Gastroesophageal sphincter (tissue), 4 donors: ENCODE measurements at regions not wholly inside any gene's neighbourhood (a gene's known extent, or its start where the extent isn't known, plus 50 kb on each side); places are given as distances from the start of the nearest gene placed in this dataset.

Experiments used
- ATAC-seq: fragments of 150-250 bp; one replicate; pipeline ENCODE4 v1.9.1; 2016; ENCODE audit warnings: mild to moderate bottlenecking, moderate library complexity
- H3K27ac ChIP-seq, 4 donors: fragments of 200-600 bp; sonication (generic) in 3 of 4; 1 replicate in 3 of 4; 2 replicates in 1 of 4; pipeline ENCODE4 v1.5.1; 2016 to 2019
- H3K27me3 ChIP-seq: fragments of 200-600 bp; sonication (generic); one replicate; pipeline ENCODE4 v1.5.1; 2019
- H3K36me3 ChIP-seq, 2 donors: fragments of 200-600 bp; sonication (generic); one replicate each; pipeline ENCODE4 v1.5.1; 2019; ENCODE audit warnings: control low read depth in 1 of 2
- H3K4me1 ChIP-seq, 3 donors: fragments of 200-600 bp; sonication (generic); 1 replicate in 2 of 3; 2 replicates in 1 of 3; pipeline ENCODE4 v1.5.1; 2016 to 2019; ENCODE audit warnings: control low read depth in 2 of 3
- H3K4me3 ChIP-seq, 2 donors: fragments of 200-600 bp; sonication (generic); one replicate each; pipeline ENCODE4 v1.5.1; 2019; ENCODE audit warnings: mild to moderate bottlenecking in 1 of 2, moderate library complexity in 1 of 2
- H3K9me3 ChIP-seq, 3 donors: fragments of 200-600 bp; sonication (generic); one replicate each; pipeline ENCODE4 v1.5.1; 2017 to 2019; ENCODE audit warnings: control low read depth in 2 of 3
- EP300 ChIP-seq: sonication (generic); formaldehyde crosslinking; IDR thresholded peaks from one replicate; pipeline ENCODE4 v1.6.1; 2017; ENCODE audit warnings: antibody characterized with exemption, mild to moderate bottlenecking
- POLR2A ChIP-seq, 2 donors: fragments of 450-650 bp; IDR thresholded peaks; one replicate each; pipeline ENCODE4 v1.6.1; 2017; ENCODE audit warnings: antibody characterized with exemption in 2 of 2, mild to moderate bottlenecking in 2 of 2, moderate library complexity in 1 of 2
- POLR2AphosphoS5 ChIP-seq: sonication (generic); formaldehyde crosslinking; IDR thresholded peaks from one replicate; pipeline ENCODE4 v1.6.1; 2017; ENCODE audit warnings: antibody characterized with exemption
- WGBS, 2 donors: methylation state at CpG; one replicate each; pipeline ENCODE4 v1.1.5; 2018; ENCODE audit warnings: low coverage in 1 of 2; 5-methylcytosine and 5-hydroxymethylcytosine counted together
- TF ChIP-seq, protein P1 (sequence below), 4 experiments: fragments of 200-600 bp in 2 of 4; fragments of 450-650 bp in 2 of 4; sonication (generic) in 1 of 4; IDR thresholded peaks; one replicate each; pipeline ENCODE4 v1.5.1; 2017 to 2019; ENCODE audit warnings: antibody characterized with exemption in 4 of 4, mild to moderate bottlenecking in 2 of 4, moderate library complexity in 2 of 4

DNA sequence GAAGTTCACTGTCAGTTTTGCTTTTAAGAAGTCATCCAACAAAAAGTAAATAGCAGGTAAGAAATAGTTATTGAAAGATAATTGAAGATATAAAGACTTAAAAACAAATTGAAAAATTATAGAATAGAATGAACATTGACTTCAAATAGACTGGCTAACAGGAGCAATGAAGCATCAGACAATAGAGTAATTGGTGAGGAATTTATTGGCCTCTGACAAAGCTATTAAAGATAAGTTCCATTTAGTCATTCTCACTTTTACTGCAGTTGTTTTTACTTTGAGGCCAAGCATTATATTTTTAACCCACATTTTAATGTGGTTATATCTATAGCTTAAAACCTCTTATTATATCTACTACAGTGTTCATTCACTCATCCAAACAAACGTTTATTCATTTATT, 228.8 kb upstream of the ADGRL2 start:
- WGBS, 2 donors: 61 to 83% methylated on average over 1 of the region's 1 CpG
- H3K36me3 ChIP-seq: no peaks in the 10 kb centered on the region
- no peak overlapping the region for H3K27ac ChIP-seq
- ATAC-seq: no peak
- TF ChIP-seq POLR2AphosphoS5 (no peak), POLR2A (IDR thresholded peaks at IDR 0.05) (no peak), EP300 (no peak)
- TF ChIP-seq, protein P1, sequence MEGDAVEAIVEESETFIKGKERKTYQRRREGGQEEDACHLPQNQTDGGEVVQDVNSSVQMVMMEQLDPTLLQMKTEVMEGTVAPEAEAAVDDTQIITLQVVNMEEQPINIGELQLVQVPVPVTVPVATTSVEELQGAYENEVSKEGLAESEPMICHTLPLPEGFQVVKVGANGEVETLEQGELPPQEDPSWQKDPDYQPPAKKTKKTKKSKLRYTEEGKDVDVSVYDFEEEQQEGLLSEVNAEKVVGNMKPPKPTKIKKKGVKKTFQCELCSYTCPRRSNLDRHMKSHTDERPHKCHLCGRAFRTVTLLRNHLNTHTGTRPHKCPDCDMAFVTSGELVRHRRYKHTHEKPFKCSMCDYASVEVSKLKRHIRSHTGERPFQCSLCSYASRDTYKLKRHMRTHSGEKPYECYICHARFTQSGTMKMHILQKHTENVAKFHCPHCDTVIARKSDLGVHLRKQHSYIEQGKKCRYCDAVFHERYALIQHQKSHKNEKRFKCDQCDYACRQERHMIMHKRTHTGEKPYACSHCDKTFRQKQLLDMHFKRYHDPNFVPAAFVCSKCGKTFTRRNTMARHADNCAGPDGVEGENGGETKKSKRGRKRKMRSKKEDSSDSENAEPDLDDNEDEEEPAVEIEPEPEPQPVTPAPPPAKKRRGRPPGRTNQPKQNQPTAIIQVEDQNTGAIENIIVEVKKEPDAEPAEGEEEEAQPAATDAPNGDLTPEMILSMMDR (IDR thresholded peaks at IDR 0.05): no peak
- peaks cover 0 to 12% (median 10%) of the 10 kb centered on the region in 3 donors for H3K4me1 ChIP-seq
- no peaks in the 10 kb centered on the region for H3K27me3 ChIP-seq
- no peak overlapping the region for H3K4me3 ChIP-seq
- H3K9me3 ChIP-seq: no peaks in the 10 kb centered on the region

DNA sequence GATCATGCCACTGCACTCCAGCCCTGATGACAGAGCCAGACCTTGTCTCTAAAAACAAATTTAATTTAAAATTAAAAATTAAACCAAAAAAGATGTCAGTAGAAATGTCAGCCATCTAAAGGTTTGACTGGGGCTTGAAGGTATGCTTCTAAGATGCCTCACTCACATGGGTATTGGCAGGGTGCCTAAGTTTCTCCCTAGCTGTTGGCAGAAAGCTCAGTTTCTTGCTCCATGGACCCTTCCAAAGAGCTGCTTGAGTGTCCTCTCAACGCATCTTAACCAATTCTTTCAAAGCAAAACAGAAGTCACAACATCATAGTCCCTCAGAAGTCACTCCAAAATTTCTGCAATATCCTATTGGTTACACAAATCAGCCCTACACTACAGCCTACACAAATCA, 231.0 kb upstream of the ADGRL2 start:
- WGBS, 2 donors: 78 to 100% methylated on average over 1 of the region's 1 CpG
- H3K36me3 ChIP-seq: no peaks in the 10 kb centered on the region

DNA sequence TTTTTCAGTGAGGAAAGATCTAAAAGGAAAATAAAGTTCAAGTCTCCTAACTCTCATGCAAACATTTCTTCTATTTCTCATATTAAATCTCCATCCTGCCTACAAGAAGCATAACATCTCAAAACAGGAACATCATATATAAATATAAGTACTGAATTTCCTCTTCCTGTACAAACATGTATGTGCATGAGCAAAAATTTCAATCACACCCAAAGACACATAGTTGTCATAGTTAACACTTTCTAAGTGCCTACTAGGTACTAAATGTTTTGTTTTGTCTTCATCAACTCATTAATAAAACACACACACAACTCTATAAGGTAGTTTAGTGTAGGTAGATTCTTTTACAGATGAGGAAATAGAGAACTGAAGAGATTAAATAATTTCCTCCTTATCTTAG, 237.1 kb upstream of the ADGRL2 start:
- H3K36me3 ChIP-seq: no peaks in the 10 kb centered on the region
- H3K4me3 ChIP-seq: no peak overlapping the region
- TF ChIP-seq POLR2A (IDR thresholded peaks at IDR 0.05) (no peak), EP300 (no peak), POLR2AphosphoS5 (no peak)
- TF ChIP-seq, protein P1 (IDR thresholded peaks at IDR 0.05): no peak
- ATAC-seq: no peak
- no peaks in the 10 kb centered on the region for H3K27me3 ChIP-seq
- H3K4me1 ChIP-seq: no peaks in the 10 kb centered on the region
- H3K9me3 ChIP-seq: no peaks in the 10 kb centered on the region
- no peak overlapping the region for H3K27ac ChIP-seq

More for the DNA sequence above, 231.0 kb upstream of the ADGRL2 start:
- no peak for ATAC-seq
- H3K4me1 ChIP-seq: peaks cover 0 to 12% (median 10%) of the 10 kb centered on the region in 3 donors
- H3K4me3 ChIP-seq: no peak overlapping the region
- no peak overlapping the region for H3K27ac ChIP-seq
- TF ChIP-seq POLR2AphosphoS5 (no peak), EP300 (no peak), POLR2A (IDR thresholded peaks at IDR 0.05) (no peak)
- TF ChIP-seq, protein P1 (IDR thresholded peaks at IDR 0.05): no peak
- H3K27me3 ChIP-seq: no peaks in the 10 kb centered on the region
- no peaks in the 10 kb centered on the region for H3K9me3 ChIP-seq

DNA sequence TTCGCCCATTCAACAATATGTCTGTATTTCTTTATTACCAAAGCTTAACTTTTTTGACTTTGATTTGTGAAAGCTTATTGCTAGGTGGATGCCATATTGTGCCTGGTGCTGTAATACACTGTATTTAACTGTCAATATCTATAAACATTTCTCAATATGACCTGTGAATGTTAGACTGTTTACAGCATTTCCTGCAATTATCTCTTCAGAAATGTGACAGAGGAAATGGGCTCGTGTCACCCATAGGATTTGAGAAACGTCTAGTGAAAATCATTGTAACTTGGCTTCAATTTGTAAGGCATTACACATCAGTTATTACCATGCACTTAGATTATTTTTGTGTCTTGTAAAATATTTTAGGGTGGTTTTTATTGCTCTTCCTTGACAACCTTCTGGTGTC, 237.8 kb upstream of the ADGRL2 start:
- Histone ChIP-seq H3K4me1 (no peaks in the 10 kb centered on the region), H3K4me3 (no peak overlapping the region), H3K36me3 (no peaks in the 10 kb centered on the region), H3K27me3 (no peaks in the 10 kb centered on the region), H3K27ac (no peak overlapping the region), H3K9me3 (no peaks in the 10 kb centered on the region)
- no peak for TF ChIP-seq POLR2AphosphoS5
- TF ChIP-seq EP300: no peak
- TF ChIP-seq, protein P1 (IDR thresholded peaks at IDR 0.05): no peak
- TF ChIP-seq POLR2A (IDR thresholded peaks at IDR 0.05): no peak
- 80 to 91% methylated on average over 3 of the region's 3 CpGs for WGBS, 2 donors
- ATAC-seq: no peak

DNA sequence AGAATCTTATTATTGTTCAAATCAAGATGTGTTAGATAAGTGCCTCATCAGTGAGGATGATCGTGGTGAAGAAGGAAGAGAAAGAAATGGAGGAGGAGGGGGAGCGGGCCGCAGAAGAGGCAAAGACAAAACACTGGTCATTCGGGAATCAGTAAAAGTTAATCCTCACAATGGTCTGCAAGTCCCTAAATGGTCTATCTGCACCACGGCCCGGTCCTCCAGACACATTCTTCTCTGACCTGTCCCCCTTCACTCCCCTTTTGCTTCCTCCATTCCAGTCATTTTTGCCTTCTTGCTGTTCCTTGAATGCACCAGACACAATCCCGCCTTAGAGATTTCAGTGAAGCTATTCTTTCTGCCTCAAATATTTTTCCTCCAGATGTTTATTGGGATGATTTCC, 240.1 kb upstream of the ADGRL2 start:
- no peaks in the 10 kb centered on the region for H3K27me3 ChIP-seq
- H3K9me3 ChIP-seq: no peaks in the 10 kb centered on the region
- no peak overlapping the region for H3K27ac ChIP-seq
- 87 to 94% methylated on average over 6 to 7 of the region's 7 CpGs for WGBS, 2 donors
- no peak for ATAC-seq
- H3K4me1 ChIP-seq: no peaks in the 10 kb centered on the region
- no peaks in the 10 kb centered on the region for H3K36me3 ChIP-seq
- no peak overlapping the region for H3K4me3 ChIP-seq
- TF ChIP-seq EP300: no peak
- TF ChIP-seq, protein P1 (IDR thresholded peaks at IDR 0.05): no peak
- TF ChIP-seq POLR2A (IDR thresholded peaks at IDR 0.05): no peak
- TF ChIP-seq POLR2AphosphoS5: no peak
